Fibroblast of mammary gland (primary cell): ENCODE measurements at regions not wholly inside any gene's neighbourhood (a gene's known extent, or its start where the extent isn't known, plus 50 kb on each side); places are given as distances from the start of the nearest gene placed in this dataset.
"Not testable (repeated sequence)": the region's sequence is repeated elsewhere in the genome, so short reads cannot be mapped to it uniquely, and the experiment has no call there.

ENCODE experiments used
- DNase-seq: peaks from one replicate; pipeline ENCODE4 v3.0.0-alpha.2; 2010; ENCODE audit warnings: low read depth
- H3K4me3 ChIP-seq: 2 replicates; pipeline ENCODE4 v1.5.1; 2011; ENCODE audit warnings: low read depth, mild to moderate bottlenecking, low read length, moderate library complexity; ENCODE audit not compliant: control insufficient read depth
- CTCF ChIP-seq: conservative IDR thresholded peaks from 2 replicates; pipeline ENCODE4 v1.5.1; 2011; ENCODE audit warnings: low read depth, low read length, inconsistent platforms; ENCODE audit not compliant: control insufficient read depth, insufficient read depth

- H3K4me3 ChIP-seq: no peak overlapping the region
- no peak for DNase-seq
- TF ChIP-seq CTCF: no peak
Measured at GRCh38 chr3:65262548-65262947, 574.7 kb upstream of the ADAMTS9 start.

- H3K4me3 ChIP-seq: no peak overlapping the region
- no peak for TF ChIP-seq CTCF
- DNase-seq: no peak
Measured at GRCh38 chr3:65259946-65260345, 572.1 kb upstream of the ADAMTS9 start.

- not testable (repeated sequence) for H3K4me3 ChIP-seq, DNase-seq
Measured at GRCh38 chr3:65252914-65253313, 565.1 kb upstream of the ADAMTS9 start.

- no peak for DNase-seq
- no peak for TF ChIP-seq CTCF
- H3K4me3 ChIP-seq: no peak overlapping the region
Measured at GRCh38 chr3:65252266-65252665, 564.5 kb upstream of the ADAMTS9 start.

- H3K4me3 ChIP-seq: no peak overlapping the region
- TF ChIP-seq CTCF: no peak
- no peak for DNase-seq
Measured at GRCh38 chr3:65251375-65251774, 563.6 kb upstream of the ADAMTS9 start.

- H3K4me3 ChIP-seq: no peak overlapping the region
- TF ChIP-seq CTCF: no peak
- DNase-seq: no peak
Measured at GRCh38 chr3:65246561-65246960, 558.8 kb upstream of the ADAMTS9 start.

- no peak overlapping the region for H3K4me3 ChIP-seq
- peak; percentile 46 for TF ChIP-seq CTCF
- peak; percentile 40 for DNase-seq
Measured at GRCh38 chr3:65245133-65246063, 557.6 kb upstream of the ADAMTS9 start.
